ENCODE measurements at regions not wholly inside any gene's neighbourhood (a gene's known extent, or its start where the extent isn't known, plus 50 kb on each side); places are given as distances from the start of the nearest gene placed in this dataset.

GRCh38 chr2:228722311-228722710 is 540.8 kb upstream of the SPHKAP start:
- TF ChIP-seq, protein P1, sequence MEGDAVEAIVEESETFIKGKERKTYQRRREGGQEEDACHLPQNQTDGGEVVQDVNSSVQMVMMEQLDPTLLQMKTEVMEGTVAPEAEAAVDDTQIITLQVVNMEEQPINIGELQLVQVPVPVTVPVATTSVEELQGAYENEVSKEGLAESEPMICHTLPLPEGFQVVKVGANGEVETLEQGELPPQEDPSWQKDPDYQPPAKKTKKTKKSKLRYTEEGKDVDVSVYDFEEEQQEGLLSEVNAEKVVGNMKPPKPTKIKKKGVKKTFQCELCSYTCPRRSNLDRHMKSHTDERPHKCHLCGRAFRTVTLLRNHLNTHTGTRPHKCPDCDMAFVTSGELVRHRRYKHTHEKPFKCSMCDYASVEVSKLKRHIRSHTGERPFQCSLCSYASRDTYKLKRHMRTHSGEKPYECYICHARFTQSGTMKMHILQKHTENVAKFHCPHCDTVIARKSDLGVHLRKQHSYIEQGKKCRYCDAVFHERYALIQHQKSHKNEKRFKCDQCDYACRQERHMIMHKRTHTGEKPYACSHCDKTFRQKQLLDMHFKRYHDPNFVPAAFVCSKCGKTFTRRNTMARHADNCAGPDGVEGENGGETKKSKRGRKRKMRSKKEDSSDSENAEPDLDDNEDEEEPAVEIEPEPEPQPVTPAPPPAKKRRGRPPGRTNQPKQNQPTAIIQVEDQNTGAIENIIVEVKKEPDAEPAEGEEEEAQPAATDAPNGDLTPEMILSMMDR (IDR thresholded peaks at IDR 0.05): no peak
- TF ChIP-seq POLR2A (IDR thresholded peaks at IDR 0.05): no peak

All from Peyer's patch (tissue), 4 donors.